C4-2B (cell line): ENCODE measurements at regions not wholly inside any gene's neighbourhood (a gene's known extent, or its start where the extent isn't known, plus 50 kb on each side); places are given as distances from the start of the nearest gene placed in this dataset.
A peak's percentile ranks its signal among the peaks of the same experiment; 100 is the strongest.

ENCODE experiments used
- CTCF ChIP-seq: fragments of 450-650 bp; conservative IDR thresholded peaks from 2 replicates; pipeline ENCODE4 v1.5.1; 2017; ENCODE audit warnings: mild to moderate bottlenecking
- ZFX ChIP-seq: fragments of 450-650 bp; IDR thresholded peaks from 2 replicates; pipeline ENCODE4 v1.6.1; 2017

GRCh38 chr5:2848619-2849018 lies 97.1 kb upstream of the IRX2 start:
- TF ChIP-seq CTCF, result peak; percentile 43
- TF ChIP-seq ZFX, result no peak
